Ishikawa (cell line): ENCODE measurements at regions not wholly inside any gene's neighbourhood (a gene's known extent, or its start where the extent isn't known, plus 50 kb on each side); places are given as distances from the start of the nearest gene placed in this dataset.

Experiments
- CEBPB ChIP-seq: IDR thresholded peaks from 2 replicates; pipeline ENCODE4 v1.6.1; 2012
- CREB1 ChIP-seq: IDR thresholded peaks from 2 replicates; pipeline ENCODE4 v1.6.1; 2012; ENCODE audit warnings: low read depth
- EGR1 ChIP-seq: IDR thresholded peaks from 2 replicates; pipeline ENCODE4 v1.6.1; 2012
- EP300 ChIP-seq: IDR thresholded peaks from 2 replicates; pipeline ENCODE4 v1.6.1; 2012; ENCODE audit warnings: borderline replicate concordance
- FOXM1 ChIP-seq: IDR thresholded peaks from 2 replicates; pipeline ENCODE4 v1.6.1; 2012; ENCODE audit warnings: low read depth, borderline replicate concordance
- NFIC ChIP-seq: IDR thresholded peaks from 2 replicates; pipeline ENCODE4 v1.6.1; 2012
- RAD21 ChIP-seq: IDR thresholded peaks from 2 replicates; pipeline ENCODE4 v1.6.1; 2012; ENCODE audit warnings: low read depth
- TAF1 ChIP-seq: IDR thresholded peaks from 2 replicates; pipeline ENCODE4 v1.6.1; 2012; ENCODE audit warnings: low read depth, mild to moderate bottlenecking
- TCF12 ChIP-seq: IDR thresholded peaks from 2 replicates; pipeline ENCODE4 v1.6.1; 2012; ENCODE audit warnings: low read depth
- TEAD4 ChIP-seq: IDR thresholded peaks from 2 replicates; pipeline ENCODE4 v1.6.1; 2012
- YY1 ChIP-seq: IDR thresholded peaks from 2 replicates; pipeline ENCODE4 v1.6.1; 2012; ENCODE audit warnings: low read depth
- ZBTB7A ChIP-seq: IDR thresholded peaks from 2 replicates; pipeline ENCODE4 v1.6.1; 2012; ENCODE audit warnings: low read depth
- TF ChIP-seq, protein P1 (sequence below): IDR thresholded peaks from 2 replicates; pipeline ENCODE4 v1.6.1; 2012; ENCODE audit warnings: low read depth, mild to moderate bottlenecking
- TF ChIP-seq, protein P2 (sequence below): IDR thresholded peaks from 2 replicates; pipeline ENCODE4 v1.6.1; 2012
- TF ChIP-seq, protein P3 (sequence below): IDR thresholded peaks from 2 replicates; pipeline ENCODE4 v1.6.1; 2012

DNA sequence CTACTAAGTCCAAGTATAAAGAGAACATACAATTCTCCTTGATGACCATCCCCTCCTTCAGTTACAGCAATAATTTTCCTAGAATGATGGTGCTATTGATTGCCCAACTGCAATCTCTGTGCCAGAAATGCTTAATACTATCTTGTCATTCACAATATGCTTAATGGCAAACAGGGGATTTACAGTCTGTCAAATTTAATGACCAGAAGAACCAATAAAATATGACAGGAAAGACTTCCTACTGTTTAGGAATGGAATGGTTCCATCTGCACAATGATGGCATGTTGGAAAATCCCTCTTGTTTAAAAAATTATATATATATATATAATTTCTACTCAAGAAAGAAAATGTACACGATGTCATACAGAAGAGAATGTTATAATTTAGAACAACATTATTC is 623.2 kb downstream of the CCER1 start:
- TF ChIP-seq FOXM1 = no peak
- TF ChIP-seq, protein P1, sequence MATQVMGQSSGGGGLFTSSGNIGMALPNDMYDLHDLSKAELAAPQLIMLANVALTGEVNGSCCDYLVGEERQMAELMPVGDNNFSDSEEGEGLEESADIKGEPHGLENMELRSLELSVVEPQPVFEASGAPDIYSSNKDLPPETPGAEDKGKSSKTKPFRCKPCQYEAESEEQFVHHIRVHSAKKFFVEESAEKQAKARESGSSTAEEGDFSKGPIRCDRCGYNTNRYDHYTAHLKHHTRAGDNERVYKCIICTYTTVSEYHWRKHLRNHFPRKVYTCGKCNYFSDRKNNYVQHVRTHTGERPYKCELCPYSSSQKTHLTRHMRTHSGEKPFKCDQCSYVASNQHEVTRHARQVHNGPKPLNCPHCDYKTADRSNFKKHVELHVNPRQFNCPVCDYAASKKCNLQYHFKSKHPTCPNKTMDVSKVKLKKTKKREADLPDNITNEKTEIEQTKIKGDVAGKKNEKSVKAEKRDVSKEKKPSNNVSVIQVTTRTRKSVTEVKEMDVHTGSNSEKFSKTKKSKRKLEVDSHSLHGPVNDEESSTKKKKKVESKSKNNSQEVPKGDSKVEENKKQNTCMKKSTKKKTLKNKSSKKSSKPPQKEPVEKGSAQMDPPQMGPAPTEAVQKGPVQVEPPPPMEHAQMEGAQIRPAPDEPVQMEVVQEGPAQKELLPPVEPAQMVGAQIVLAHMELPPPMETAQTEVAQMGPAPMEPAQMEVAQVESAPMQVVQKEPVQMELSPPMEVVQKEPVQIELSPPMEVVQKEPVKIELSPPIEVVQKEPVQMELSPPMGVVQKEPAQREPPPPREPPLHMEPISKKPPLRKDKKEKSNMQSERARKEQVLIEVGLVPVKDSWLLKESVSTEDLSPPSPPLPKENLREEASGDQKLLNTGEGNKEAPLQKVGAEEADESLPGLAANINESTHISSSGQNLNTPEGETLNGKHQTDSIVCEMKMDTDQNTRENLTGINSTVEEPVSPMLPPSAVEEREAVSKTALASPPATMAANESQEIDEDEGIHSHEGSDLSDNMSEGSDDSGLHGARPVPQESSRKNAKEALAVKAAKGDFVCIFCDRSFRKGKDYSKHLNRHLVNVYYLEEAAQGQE = no peak
- no peak for TF ChIP-seq YY1
- no peak for TF ChIP-seq TEAD4
- TF ChIP-seq, protein P2, sequence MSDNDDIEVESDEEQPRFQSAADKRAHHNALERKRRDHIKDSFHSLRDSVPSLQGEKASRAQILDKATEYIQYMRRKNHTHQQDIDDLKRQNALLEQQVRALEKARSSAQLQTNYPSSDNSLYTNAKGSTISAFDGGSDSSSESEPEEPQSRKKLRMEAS = no peak
- TF ChIP-seq, protein P3, sequence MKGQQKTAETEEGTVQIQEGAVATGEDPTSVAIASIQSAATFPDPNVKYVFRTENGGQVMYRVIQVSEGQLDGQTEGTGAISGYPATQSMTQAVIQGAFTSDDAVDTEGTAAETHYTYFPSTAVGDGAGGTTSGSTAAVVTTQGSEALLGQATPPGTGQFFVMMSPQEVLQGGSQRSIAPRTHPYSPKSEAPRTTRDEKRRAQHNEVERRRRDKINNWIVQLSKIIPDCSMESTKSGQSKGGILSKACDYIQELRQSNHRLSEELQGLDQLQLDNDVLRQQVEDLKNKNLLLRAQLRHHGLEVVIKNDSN = no peak
- TF ChIP-seq TCF12 = no peak
- no peak for TF ChIP-seq CREB1

DNA sequence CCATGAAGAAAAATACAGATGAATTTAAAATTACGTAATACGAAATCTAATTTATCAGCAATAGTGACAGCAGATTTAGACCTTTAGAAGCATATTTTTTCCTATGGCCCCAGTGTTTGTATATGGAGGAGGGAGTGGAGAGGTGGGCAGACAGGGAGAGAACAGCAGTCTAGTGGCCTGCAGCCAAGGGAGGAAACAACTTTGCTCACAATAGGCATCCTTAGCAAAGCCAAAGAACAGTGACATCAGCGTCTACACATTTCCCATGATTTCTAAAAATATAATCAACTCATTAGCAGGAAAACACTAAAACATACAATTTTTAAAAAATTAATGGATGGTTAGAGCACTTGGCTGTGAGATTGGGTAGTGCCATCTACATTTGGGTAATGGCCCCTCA is 622.6 kb upstream of the ATP2B1 start:
- no peak for TF ChIP-seq CEBPB
- TF ChIP-seq RAD21 = no peak
- no peak for TF ChIP-seq EP300
- TF ChIP-seq YY1 = no peak
- no peak for TF ChIP-seq ZBTB7A
- no peak for TF ChIP-seq CREB1
- no peak for TF ChIP-seq TCF12

DNA sequence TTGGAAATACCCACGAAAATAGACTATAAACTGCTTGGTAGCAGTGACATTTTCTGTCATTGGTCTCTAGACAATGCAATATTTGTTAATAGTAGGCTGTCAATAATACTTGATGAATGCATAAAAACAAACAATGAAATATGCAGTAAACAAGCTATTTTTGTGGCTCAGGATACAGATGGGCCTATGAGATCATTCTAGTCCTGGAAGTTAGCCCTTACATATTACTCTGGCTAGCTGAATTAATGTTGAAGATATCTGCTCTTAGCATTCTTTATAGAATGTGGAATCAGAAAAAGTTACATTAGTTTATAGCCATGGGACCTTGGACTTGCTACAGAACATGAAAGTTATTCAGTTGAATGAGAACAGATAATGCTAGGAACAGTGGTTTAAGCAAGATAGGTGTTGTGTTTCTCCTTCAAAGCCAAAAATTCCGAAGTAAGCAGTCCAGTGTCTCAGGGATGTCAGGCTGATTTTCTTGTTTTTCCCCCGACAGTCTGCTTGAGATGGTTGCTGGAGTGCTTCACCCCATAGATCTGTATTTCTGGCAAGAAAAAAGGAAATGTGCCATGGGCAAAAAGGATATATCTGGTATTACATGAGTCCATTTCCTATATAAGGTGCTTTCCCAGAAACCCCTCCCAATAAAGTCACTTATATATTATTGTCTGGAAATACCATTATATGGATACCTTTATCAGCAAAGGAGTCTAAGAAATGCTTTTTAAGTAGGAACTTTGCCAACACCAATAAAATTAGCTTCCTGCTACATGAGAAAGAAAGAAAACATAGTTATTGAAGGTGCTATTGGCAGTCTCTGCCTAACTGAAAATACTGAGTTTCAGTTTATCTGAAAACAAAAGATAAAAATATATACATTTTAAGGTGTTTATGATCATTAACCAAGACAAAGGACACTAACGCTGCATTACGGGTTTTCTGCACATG is 619.4 kb upstream of the ATP2B1 start:
- no peak for TF ChIP-seq TEAD4
- TF ChIP-seq TCF12 = no peak
- no peak for TF ChIP-seq EP300
- no peak for TF ChIP-seq YY1
- TF ChIP-seq, protein P3 = no peak
- no peak for TF ChIP-seq RAD21
- no peak for TF ChIP-seq TAF1
- no peak for TF ChIP-seq CREB1

DNA sequence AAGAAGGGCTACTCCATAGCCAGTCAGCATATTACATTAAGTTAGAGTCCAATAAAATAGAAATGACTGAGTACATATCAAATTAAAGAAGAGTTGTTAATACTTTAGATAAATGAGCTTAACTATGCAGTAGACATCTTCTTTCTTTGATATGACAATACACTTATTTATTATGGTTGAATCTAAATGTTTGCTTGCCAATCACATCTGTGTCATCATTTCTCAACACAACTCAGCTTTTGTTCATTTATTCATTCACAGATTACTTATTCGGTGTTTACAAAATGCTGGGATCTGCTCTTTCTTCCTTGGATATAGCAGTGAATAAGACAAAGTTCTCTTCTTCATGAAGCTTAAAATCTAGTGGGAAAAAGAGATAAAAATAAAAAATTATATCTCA is 614.6 kb upstream of the ATP2B1 start:
- TF ChIP-seq EGR1 = no peak

DNA sequence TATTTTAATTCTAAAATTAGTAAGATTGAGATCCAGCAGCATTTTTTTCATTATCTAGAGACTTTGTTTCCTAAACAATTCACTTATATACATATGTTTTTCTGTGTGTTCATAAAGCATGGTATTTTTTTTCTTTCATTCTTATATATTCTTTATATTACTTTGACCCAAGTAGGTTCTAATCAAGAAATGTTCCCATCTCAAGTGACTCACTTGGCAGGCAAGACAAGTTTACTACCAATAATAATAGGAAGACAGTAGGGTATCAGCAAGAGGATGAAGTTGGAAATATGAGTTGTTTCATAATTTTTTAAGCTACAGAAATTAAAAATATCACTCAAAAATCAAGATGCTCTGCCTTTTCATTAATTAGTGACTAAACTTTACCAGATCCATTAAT is 613.4 kb upstream of the ATP2B1 start:
- TF ChIP-seq, protein P2 = no peak
- TF ChIP-seq TAF1 = no peak
- no peak for TF ChIP-seq TEAD4
- no peak for TF ChIP-seq NFIC
- TF ChIP-seq YY1 = no peak
- no peak for TF ChIP-seq ZBTB7A
- TF ChIP-seq CEBPB = no peak
- no peak for TF ChIP-seq EP300
- TF ChIP-seq TCF12 = no peak

DNA sequence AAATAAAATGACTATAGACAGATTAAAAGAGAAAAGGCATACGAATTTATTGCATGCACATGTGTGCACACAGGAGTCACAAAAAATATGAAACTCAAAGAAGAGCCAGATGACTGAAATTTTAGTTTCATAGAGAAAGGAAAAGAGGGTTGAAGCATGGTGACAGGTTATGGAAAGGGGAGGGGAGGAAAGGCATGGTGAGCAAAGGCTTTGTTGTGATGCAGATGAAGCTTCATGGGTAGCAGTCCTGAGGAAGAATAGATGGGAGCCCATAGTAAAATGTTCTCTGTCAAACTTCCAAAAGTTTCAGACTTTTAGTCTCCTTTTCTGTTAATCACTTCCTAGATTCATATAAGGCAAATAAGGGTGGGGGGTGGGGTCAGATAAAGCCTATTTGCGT is 612.7 kb upstream of the ATP2B1 start:
- TF ChIP-seq, protein P3 = no peak
- TF ChIP-seq, protein P2 = no peak
- TF ChIP-seq YY1 = no peak
- no peak for TF ChIP-seq EGR1
- TF ChIP-seq TAF1 = no peak
- TF ChIP-seq CEBPB = no peak
- TF ChIP-seq, protein P1 = no peak
- TF ChIP-seq RAD21 = no peak
- no peak for TF ChIP-seq EP300
- no peak for TF ChIP-seq NFIC
- no peak for TF ChIP-seq ZBTB7A
- no peak for TF ChIP-seq FOXM1
- TF ChIP-seq CREB1 = no peak
- no peak for TF ChIP-seq TEAD4
- no peak for TF ChIP-seq TCF12
